Sigmoid colon (tissue), 6 donors: ENCODE measurements at regions not wholly inside any gene's neighbourhood (a gene's known extent, or its start where the extent isn't known, plus 50 kb on each side); places are given as distances from the start of the nearest gene placed in this dataset.

ENCODE experiments used
- DNase-seq: peaks from one replicate; pipeline ENCODE4 v3.0.0-alpha.2; 2019
- H3K27ac ChIP-seq, 4 donors: fragments of 200-600 bp; sonication (generic); one replicate each; pipeline ENCODE4 v1.5.1; 2016 to 2019; ENCODE audit warnings: mild to moderate bottlenecking in 1 of 4
- H3K27me3 ChIP-seq, 3 donors: fragments of 200-600 bp; sonication (generic); one replicate each; pipeline ENCODE4 v1.5.1; 2019; ENCODE audit warnings: mild to moderate bottlenecking in 1 of 3
- H3K36me3 ChIP-seq, 4 donors: fragments of 200-600 bp; sonication (generic); one replicate each; pipeline ENCODE4 v1.5.1; 2016 to 2019
- H3K4me1 ChIP-seq, 4 donors: fragments of 200-600 bp; sonication (generic); one replicate each; pipeline ENCODE4 v1.5.1; 2017 to 2019
- H3K4me3 ChIP-seq, 4 donors: fragments of 200-600 bp; sonication (generic); one replicate each; pipeline ENCODE4 v1.5.1; 2017 to 2019; ENCODE audit warnings: mild to moderate bottlenecking in 2 of 4, moderate library complexity in 1 of 4
- H3K9me3 ChIP-seq, 4 donors: fragments of 200-600 bp in 3 of 4; sonication (generic) in 3 of 4; one replicate each; pipeline versions ENCODE4 v1.5.1 to v1.6.1; 2013 to 2019
- CTCF ChIP-seq, 4 experiments: fragments of 450-650 bp in 3 of 4; fragments of 200-600 bp in 1 of 4; IDR thresholded peaks; one replicate each; pipeline ENCODE4 v1.5.1; 2016 to 2019; ENCODE audit warnings: antibody characterized with exemption in 4 of 4, mild to moderate bottlenecking in 3 of 4, moderate library complexity in 2 of 4
- EP300 ChIP-seq, 4 donors: sonication (generic); formaldehyde crosslinking; IDR thresholded peaks; one replicate each; pipeline ENCODE4 v1.6.1; 2017; ENCODE audit warnings: antibody characterized with exemption in 4 of 4
- POLR2A ChIP-seq, 2 donors: fragments of 450-650 bp; IDR thresholded peaks; one replicate each; pipeline ENCODE4 v1.6.1; 2016; ENCODE audit warnings: antibody characterized with exemption in 2 of 2, mild to moderate bottlenecking in 2 of 2, moderate library complexity in 2 of 2
- POLR2AphosphoS5 ChIP-seq, 4 donors: sonication (generic); formaldehyde crosslinking; IDR thresholded peaks; one replicate each; pipeline ENCODE4 v1.6.1; 2017; ENCODE audit warnings: antibody characterized with exemption in 4 of 4
- WGBS, 2 donors: extraction: QIAGEN DNeasy Blood & Tissue Kit; methylation state at CpG; one replicate each; pipeline ENCODE4 v1.1.7; 2013; 5-methylcytosine and 5-hydroxymethylcytosine counted together
- intact Hi-C: fragments of 100-400 bp; cut with DNase I; formaldehyde crosslinking; loops from one replicate; pipeline ENCODE4 v1.15.1; 2023
- donor health status: healthy with polysubstance abuse.
- donor health status: healthy.

- H3K27me3 ChIP-seq = no peaks in the 10 kb centered on the region
- H3K4me1 ChIP-seq = no peaks in the 10 kb centered on the region
- intact Hi-C loops = no loop called here
- no peak for DNase-seq
- peaks cover 0 to 5% (median 0%) of the 10 kb centered on the region in 4 donors for H3K9me3 ChIP-seq
- no peak overlapping the region for H3K27ac ChIP-seq
- no peak for TF ChIP-seq POLR2A (IDR thresholded peaks at IDR 0.05)
- no peak for TF ChIP-seq EP300 (IDR thresholded peaks at IDR 0.05)
- TF ChIP-seq POLR2AphosphoS5 (IDR thresholded peaks at IDR 0.05) = no peak
- no peak for TF ChIP-seq CTCF (IDR thresholded peaks at IDR 0.05)
- no peak overlapping the region for H3K4me3 ChIP-seq
- 86 to 92% methylated on average over 8 of the region's 8 CpGs for WGBS, 2 donors
- H3K36me3 ChIP-seq = no peaks in the 10 kb centered on the region
Measured at GRCh38 chr13:44874886-44875630, 114.2 kb downstream of the NUFIP1 start.

- DNase-seq = no peak
- Histone ChIP-seq H3K27ac (no peak overlapping the region), H3K4me1 (no peaks in the 10 kb centered on the region), H3K9me3 (peaks cover 0 to 5% (median 0%) of the 10 kb centered on the region in 4 donors), H3K27me3 (no peaks in the 10 kb centered on the region), H3K4me3 (no peak overlapping the region), H3K36me3 (no peaks in the 10 kb centered on the region)
- 95 to 96% methylated on average over 8 of the region's 8 CpGs for WGBS, 2 donors
- intact Hi-C loops = no loop called here
- TF ChIP-seq POLR2A (IDR thresholded peaks at IDR 0.05) (no peak), EP300 (IDR thresholded peaks at IDR 0.05) (no peak), POLR2AphosphoS5 (IDR thresholded peaks at IDR 0.05) (no peak), CTCF (IDR thresholded peaks at IDR 0.05) (no peak)
Measured at GRCh38 chr13:44874176-44874575, 115.1 kb downstream of the NUFIP1 start.

- 70 to 79% methylated on average over 8 of the region's 8 CpGs for WGBS, 2 donors
- DNase-seq = no peak
- Histone ChIP-seq H3K4me1 (no peaks in the 10 kb centered on the region), H3K27me3 (no peaks in the 10 kb centered on the region), H3K4me3 (no peak overlapping the region), H3K9me3 (peaks cover 0 to 5% (median 0%) of the 10 kb centered on the region in 4 donors), H3K27ac (no peak overlapping the region), H3K36me3 (no peaks in the 10 kb centered on the region)
- intact Hi-C loops = no loop called here
- TF ChIP-seq POLR2A (IDR thresholded peaks at IDR 0.05) = no peak
- no peak for TF ChIP-seq CTCF (IDR thresholded peaks at IDR 0.05)
- no peak for TF ChIP-seq EP300 (IDR thresholded peaks at IDR 0.05)
- no peak for TF ChIP-seq POLR2AphosphoS5 (IDR thresholded peaks at IDR 0.05)
Measured at GRCh38 chr13:44873461-44873860, 115.8 kb downstream of the NUFIP1 start.

GRCh38 chr13:44872751-44873150, 116.5 kb downstream of the NUFIP1 start:
- H3K4me1 ChIP-seq = no peaks in the 10 kb centered on the region
- no peak for DNase-seq
- H3K36me3 ChIP-seq = no peaks in the 10 kb centered on the region
- H3K27ac ChIP-seq = no peak overlapping the region
- intact Hi-C loops = no loop called here
- 77 to 86% methylated on average over 13 of the region's 13 CpGs for WGBS, 2 donors
- H3K4me3 ChIP-seq = no peak overlapping the region
- TF ChIP-seq CTCF (IDR thresholded peaks at IDR 0.05) (no peak), POLR2A (IDR thresholded peaks at IDR 0.05) (no peak), EP300 (IDR thresholded peaks at IDR 0.05) (no peak), POLR2AphosphoS5 (IDR thresholded peaks at IDR 0.05) (no peak)
- peaks cover 0 to 5% (median 0%) of the 10 kb centered on the region in 4 donors for H3K9me3 ChIP-seq
- no peaks in the 10 kb centered on the region for H3K27me3 ChIP-seq
